G401.6 (cell line): ENCODE measurements at regions not wholly inside any gene's neighbourhood (a gene's known extent, or its start where the extent isn't known, plus 50 kb on each side); places are given as distances from the start of the nearest gene placed in this dataset.

Source experiments
- FAIRE-seq: peaks from 2 replicates; lab custom pipeline; 2012; peaks lifted over from hg19 to GRCh38; lab: Jason Lieb, UNC

GRCh38 chr7:69173341-69173740 lies 424.9 kb upstream of the AUTS2 start:
- FAIRE-seq, result no peak

DNA sequence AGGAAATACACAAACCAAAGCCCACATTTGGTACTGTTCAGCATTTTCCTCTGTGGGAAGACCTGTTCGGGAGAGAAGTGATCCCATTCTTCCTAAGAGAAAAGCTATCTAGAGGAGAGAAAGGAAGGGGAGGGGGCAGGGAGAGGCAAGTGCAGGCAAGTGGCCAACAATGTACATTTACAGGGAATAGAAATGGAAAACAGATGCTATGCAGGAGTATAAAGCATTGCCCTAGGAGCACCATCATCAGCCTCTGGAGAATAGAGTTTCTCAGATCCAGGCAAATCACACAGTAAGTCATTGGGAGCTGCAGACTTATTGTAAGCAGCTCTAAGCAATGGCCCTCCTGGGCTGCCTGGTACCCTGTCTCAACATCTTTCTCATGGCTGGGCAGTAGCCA lies 424.4 kb upstream of the AUTS2 start:
- no peak for FAIRE-seq

- FAIRE-seq, result no peak
These were observed 421.4 kb upstream of the AUTS2 start for GRCh38 chr7:69176841-69177240.

GRCh38 chr7:69177461-69177861 lies 420.8 kb upstream of the AUTS2 start:
- FAIRE-seq, result no peak

DNA sequence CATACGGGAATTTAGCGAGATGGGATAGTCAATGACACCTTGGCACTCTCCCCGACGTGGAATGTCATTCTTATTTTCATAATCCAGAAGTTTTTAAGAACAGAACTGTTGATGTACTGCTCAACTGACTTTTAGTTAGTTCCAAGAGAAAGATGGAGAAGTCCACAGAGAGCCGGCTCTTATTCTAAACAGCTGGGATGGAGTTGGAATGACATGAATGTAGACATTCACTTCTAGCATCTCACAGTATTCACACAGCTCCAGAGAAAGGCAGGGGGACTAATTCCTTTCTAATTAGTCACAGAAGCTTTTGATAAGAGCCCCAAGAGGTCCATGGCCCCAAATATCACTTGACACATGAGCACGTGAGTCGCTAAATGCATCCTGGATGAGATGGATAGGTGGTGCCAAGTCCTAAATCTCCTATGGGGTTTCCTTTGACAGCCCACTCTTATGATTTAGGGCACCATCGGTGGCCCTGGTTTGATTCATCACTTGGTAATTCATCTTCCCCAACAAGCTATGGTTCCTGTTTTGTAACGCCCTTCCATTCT lies 420.3 kb upstream of the AUTS2 start:
- FAIRE-seq, result no peak

DNA sequence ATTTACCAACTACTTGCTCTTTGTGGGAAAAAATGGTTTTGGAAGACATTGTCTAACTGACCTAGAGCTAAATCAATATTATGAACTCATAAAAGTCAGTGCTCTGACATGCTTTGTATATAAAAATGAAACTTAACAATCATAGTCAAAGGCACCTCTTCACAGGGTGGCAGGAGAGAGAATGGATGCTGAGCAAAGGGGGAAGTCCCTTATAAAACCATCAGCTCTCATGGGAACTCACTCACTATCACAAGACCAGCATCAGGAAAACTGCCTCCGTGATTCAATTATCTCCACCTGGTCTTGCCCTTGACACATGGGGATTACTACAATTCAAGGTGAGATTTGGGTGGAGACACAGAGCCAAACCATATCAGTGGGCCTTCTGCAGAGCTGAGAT lies 417.6 kb upstream of the AUTS2 start:
- no peak for FAIRE-seq

- FAIRE-seq, result no peak
These were observed 415.4 kb upstream of the AUTS2 start for GRCh38 chr7:69182596-69183467.

DNA sequence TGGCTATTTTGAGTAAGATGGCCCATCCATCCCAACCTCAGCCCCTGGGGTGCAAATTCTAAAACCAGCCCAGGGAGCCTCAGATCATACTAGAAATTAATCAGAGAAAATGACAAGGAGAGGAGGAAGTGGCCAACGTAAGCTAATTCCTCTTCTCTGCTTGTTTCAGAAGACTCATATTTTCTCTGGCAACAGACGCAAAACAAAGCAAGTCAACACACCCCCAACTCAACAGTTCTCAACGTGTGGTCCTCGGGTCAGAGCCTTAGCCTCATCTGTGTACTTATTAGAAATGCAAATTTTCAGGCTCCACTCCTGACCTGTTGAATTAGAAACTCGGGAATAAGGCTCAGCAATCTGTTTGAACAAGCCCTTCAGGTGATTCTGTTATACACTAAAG lies 413.9 kb upstream of the AUTS2 start:
- FAIRE-seq, result no peak

DNA sequence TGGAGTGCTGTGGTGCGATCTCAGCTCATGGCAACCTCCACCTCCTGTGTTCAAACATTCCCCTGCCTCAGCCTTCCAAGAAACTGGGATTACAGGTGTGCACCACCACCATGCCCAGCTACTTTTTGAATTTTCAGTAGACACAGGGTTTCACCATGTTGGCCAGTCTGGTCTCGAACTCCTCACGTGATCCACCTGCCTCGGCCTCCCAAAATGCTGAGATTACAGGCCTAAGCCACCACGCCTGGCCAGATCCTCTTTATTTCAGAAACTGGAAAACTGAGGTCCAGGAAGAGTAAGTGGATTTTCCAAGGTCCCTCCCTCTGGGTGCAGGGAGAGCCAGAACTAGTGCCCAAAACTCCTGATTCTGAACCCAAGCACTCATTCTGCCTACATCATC lies 413.1 kb upstream of the AUTS2 start:
- no peak for FAIRE-seq

- FAIRE-seq, result no peak
These were observed 411.3 kb upstream of the AUTS2 start for GRCh38 chr7:69186974-69187373.

- FAIRE-seq, result no peak
These were observed 410.4 kb upstream of the AUTS2 start for GRCh38 chr7:69187824-69188333.

DNA sequence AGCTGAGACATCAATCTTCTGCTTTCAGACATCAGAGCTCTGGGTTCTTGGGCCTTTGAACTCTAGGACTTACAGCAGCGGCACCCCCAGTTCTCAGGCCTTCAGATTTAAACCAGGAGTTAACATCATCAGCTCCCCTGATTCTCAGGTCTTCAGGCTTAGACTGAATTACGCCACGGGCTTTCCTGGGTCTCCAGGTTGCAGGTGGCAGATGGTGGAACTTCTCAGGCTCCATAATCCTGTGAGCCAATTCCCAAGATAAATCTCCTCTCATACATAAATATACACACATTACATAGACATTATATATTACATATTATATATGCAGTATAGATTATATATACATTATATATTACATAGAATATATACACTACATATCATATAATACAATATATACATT lies 408.9 kb upstream of the AUTS2 start:
- FAIRE-seq, result no peak

DNA sequence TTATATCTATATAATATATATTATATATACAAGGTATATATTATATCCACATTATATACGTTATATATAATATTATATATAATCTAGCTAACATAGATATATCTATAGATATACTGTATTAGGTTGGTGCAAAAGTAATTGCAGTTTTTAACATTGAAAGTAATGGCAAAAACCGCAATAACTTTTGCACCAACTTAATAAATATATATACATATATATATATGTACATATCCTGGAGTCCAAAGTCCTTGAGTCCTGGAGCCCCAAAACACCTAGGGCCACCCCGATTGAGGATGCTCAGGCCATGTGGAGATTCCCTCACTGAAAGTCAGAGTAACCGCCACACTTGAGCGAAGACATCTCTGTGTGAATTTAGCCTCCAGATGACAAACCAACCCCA lies 408.2 kb upstream of the AUTS2 start:
- no peak for FAIRE-seq

GRCh38 chr7:69190763-69191162 lies 407.5 kb upstream of the AUTS2 start:
- FAIRE-seq, result no peak

DNA sequence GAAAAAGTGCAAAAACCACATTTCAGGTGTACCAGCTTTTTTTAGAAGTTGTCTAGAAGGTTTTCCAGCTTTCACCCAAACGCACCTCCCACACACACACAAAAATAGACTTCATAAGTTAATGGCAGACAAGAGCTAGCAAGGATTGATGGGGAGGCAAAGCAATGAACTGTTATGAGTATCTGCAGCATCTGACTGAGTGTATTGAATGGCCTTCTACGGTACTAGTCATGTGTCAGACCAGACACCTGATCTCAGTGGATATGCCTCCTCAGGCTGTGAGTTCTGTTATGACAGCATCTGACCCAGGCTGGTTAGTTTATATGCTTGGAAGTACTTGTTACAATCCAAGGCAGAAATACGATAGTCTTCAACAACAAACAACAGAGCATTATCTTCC lies 406.1 kb upstream of the AUTS2 start:
- no peak for FAIRE-seq

DNA sequence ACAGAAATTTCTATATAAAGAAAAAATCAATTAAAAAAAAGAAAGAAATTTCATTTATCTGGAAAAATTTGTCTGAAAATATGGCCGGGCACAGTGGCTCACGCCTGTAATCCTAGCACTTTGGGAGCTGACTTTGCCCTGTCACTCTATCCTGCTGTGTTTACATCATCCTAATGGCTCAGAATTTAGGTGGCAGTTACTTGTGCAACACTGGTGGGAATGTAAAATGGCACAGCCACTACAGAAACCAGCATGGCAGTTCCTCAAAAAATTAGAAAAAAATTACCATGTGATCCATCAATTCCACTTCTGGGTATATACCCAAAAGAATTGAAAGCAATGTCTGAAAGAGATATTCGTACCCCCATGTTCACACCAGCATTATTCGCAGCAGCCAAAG lies 405.2 kb upstream of the AUTS2 start:
- no peak for FAIRE-seq

- no peak for FAIRE-seq
These were observed 401.7 kb upstream of the AUTS2 start for GRCh38 chr7:69196593-69196992.

GRCh38 chr7:69198250-69198649 lies 400.0 kb upstream of the AUTS2 start:
- no peak for FAIRE-seq

GRCh38 chr7:69199041-69199440 lies 399.2 kb upstream of the AUTS2 start:
- FAIRE-seq, result no peak

DNA sequence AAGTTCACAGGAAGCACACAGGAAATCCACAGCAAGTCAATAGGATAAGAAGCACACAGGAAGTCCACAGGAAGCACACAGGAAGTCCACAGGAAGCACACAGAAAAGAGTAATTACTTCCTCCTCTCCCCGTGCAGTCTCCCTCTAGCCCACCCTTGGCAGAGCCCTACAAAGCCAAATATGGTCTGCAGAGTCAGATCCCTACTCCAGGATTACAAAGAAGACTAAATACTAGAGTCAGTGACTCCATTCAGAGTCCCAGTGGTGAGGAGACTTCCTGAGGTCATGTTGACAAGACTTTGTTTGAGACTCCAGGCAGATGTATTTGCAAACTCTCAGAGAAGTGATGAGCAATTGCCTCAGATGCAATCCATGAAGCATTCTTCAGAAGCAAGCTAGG lies 398.6 kb upstream of the AUTS2 start:
- no peak for FAIRE-seq

DNA sequence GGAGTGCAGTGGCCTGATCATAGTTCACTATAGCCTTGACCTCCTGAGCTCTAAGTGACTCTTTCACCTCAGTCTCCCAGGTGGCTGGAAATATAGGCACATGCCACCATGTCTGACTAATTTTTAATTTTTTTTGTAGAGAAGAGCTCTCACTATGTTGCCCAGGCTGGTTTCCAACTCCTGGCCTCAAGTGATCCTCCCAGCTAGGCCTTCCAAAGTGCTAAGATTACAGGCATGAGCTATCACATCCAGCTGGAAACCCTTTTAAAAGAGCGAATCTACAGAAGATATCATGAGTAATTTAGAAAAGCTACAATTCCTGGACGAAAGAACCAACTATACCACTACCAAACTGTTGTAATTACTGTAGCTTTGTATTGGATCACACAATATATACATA lies 394.4 kb upstream of the AUTS2 start:
- no peak for FAIRE-seq

DNA sequence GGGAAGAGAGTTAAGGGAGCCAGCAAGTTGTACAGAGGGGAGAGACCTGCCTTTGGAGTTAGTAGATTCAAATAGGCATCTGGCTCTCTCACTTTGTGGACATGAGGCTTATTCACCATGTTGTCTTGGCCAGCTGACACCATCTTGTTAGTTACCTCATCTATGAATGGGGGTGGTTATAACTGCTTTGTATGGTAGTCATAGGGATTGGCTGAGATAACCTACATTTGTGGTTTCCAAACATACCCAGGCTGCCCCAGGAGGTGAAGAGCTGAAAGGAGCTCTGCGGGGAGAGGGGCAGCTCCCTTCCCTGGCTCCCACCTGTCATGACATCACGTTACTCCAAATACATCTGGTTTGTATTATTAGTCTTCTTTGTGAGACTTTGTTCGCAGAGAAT lies 393.3 kb upstream of the AUTS2 start:
- no peak for FAIRE-seq

- FAIRE-seq, result no peak
These were observed 392.7 kb upstream of the AUTS2 start for GRCh38 chr7:69205581-69205980.

- FAIRE-seq, result no peak
These were observed 390.0 kb upstream of the AUTS2 start for GRCh38 chr7:69208276-69208675.
